Stomach (tissue), 4 donors: ENCODE measurements at regions not wholly inside any gene's neighbourhood (a gene's known extent, or its start where the extent isn't known, plus 50 kb on each side); places are given as distances from the start of the nearest gene placed in this dataset.

Experiments used
- POLR2A ChIP-seq, 4 donors: fragments of 450-650 bp; IDR thresholded peaks; one replicate each; pipeline ENCODE4 v1.6.1; 2016; ENCODE audit warnings: antibody characterized with exemption in 4 of 4, control low read depth in 2 of 4, mild to moderate bottlenecking in 1 of 4, moderate library complexity in 1 of 4
- POLR2AphosphoS5 ChIP-seq, 3 donors: sonication (generic); formaldehyde crosslinking; IDR thresholded peaks; one replicate each; pipeline ENCODE4 v1.6.1; 2016; ENCODE audit warnings: antibody characterized with exemption in 3 of 3
- TF ChIP-seq, protein P1 (sequence below), 7 experiments: fragments of 450-650 bp in 4 of 7; fragments of 200-600 bp in 3 of 7; sonication (generic) in 3 of 7; IDR thresholded peaks; one replicate each; pipeline ENCODE4 v1.5.1; 2016 to 2019; ENCODE audit warnings: antibody characterized with exemption in 7 of 7, control low read depth in 2 of 7, mild to moderate bottlenecking in 1 of 7

DNA sequence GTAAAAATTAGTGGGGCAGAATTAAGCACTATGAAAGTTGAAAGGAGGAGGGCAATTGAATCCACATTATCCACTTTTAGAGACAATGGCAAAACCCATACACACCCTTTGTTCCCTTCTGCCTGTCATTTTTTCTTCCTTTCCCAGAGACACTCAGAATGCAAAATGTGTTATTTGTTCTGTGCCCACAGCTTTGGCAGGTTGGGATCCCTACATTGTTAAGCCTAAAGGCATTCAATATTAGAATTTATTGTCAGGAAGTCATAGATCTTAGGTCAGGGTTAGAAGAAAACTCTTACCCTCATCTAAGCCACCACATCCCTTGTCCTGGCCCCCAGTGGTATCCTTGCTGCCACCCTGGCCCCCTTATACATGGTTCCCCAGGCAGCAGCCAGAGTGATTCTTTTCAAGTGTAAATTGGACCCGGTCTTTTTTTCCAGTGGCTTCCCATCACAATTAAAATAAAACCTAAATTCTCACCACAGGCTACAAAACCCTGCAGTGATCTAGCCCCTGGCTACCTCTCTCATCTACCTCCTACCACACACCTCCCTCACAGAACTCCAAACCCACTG is 470.1 kb upstream of the ATP11B start:
- TF ChIP-seq, protein P1, sequence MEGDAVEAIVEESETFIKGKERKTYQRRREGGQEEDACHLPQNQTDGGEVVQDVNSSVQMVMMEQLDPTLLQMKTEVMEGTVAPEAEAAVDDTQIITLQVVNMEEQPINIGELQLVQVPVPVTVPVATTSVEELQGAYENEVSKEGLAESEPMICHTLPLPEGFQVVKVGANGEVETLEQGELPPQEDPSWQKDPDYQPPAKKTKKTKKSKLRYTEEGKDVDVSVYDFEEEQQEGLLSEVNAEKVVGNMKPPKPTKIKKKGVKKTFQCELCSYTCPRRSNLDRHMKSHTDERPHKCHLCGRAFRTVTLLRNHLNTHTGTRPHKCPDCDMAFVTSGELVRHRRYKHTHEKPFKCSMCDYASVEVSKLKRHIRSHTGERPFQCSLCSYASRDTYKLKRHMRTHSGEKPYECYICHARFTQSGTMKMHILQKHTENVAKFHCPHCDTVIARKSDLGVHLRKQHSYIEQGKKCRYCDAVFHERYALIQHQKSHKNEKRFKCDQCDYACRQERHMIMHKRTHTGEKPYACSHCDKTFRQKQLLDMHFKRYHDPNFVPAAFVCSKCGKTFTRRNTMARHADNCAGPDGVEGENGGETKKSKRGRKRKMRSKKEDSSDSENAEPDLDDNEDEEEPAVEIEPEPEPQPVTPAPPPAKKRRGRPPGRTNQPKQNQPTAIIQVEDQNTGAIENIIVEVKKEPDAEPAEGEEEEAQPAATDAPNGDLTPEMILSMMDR (IDR thresholded peaks at IDR 0.05): no peak
- TF ChIP-seq POLR2AphosphoS5 (IDR thresholded peaks at IDR 0.05) (no peak), POLR2A (IDR thresholded peaks at IDR 0.05) (no peak)
